B cell (primary cell): ENCODE measurements at regions not wholly inside any gene's neighbourhood (a gene's known extent, or its start where the extent isn't known, plus 50 kb on each side); places are given as distances from the start of the nearest gene placed in this dataset.

Experiments
- ATAC-seq: fragments of 200-7000 bp; cut with Tn5 transposase; one replicate; pipeline ENCODE4 v1.10.0; 2021; ENCODE audit warnings: low read depth, mild to moderate bottlenecking, moderate number of reproducible peaks, moderate library complexity
- CTCF ChIA-PET: fragments of 350-600 bp; sonication (Branson Sonifier 250); formaldehyde crosslinking; loops from one replicate; lab custom pipeline; 2021; ENCODE audit warnings: antibody characterized with exemption, inconsistent platforms; lab: Charles Lee
- POLR2A ChIA-PET: fragments of 350-600 bp; sonication (Branson Sonifier 250); formaldehyde crosslinking; loops from one replicate; lab custom pipeline; 2021; ENCODE audit warnings: antibody characterized with exemption; lab: Charles Lee
- DNase-seq: peaks from one replicate; pipeline ENCODE4 v3.0.0; 2013
- H2AFZ ChIP-seq: 2 replicates; pipeline ENCODE4 v1.6.1; 2012; ENCODE audit warnings: mild to moderate bottlenecking, low read depth, low read length; ENCODE audit not compliant: insufficient read depth, poor library complexity, severe bottlenecking
- H3K27ac ChIP-seq, 2 donors: 1 replicate in 1 of 2; 2 replicates in 1 of 2; pipeline ENCODE4 v1.5.1; 2012 to 2013; ENCODE audit warnings: low read length in 2 of 2, mild to moderate bottlenecking in 2 of 2, moderate library complexity in 1 of 2
- H3K27me3 ChIP-seq, 4 experiments: fragments of 200-600 bp in 1 of 4; sonication (generic) in 1 of 4; replicated peaks in 1 of 4; 1 replicate in 2 of 4; 2 replicates in 2 of 4; pipeline versions ENCODE4 v1.6.1 to v1.7.0; 2013 to 2016; ENCODE audit warnings: low read length in 3 of 4, mild to moderate bottlenecking in 2 of 4, mixed read lengths in 1 of 4, moderate library complexity in 1 of 4; ENCODE audit not compliant: insufficient read depth in 4 of 4, control insufficient read depth in 3 of 4; ENCODE audit errors: control extremely low read depth in 1 of 4
- H3K36me3 ChIP-seq, 2 experiments: replicated peaks in 1 of 2; 1 replicate in 1 of 2; 2 replicates in 1 of 2; pipeline versions ENCODE4 v1.6.1 to v1.7.1; 2013; ENCODE audit warnings: low read length in 1 of 2; ENCODE audit not compliant: insufficient read depth in 2 of 2, control insufficient read depth in 1 of 2; ENCODE audit errors: control extremely low read depth in 1 of 2, extremely low read depth in 1 of 2
- H3K4me1 ChIP-seq, 2 donors: fragments of 200-600 bp in 1 of 2; sonication (generic) in 1 of 2; 1 replicate in 1 of 2; 2 replicates in 1 of 2; pipeline versions ENCODE4 v1.5.1 to v1.6.1; 2013 to 2017; ENCODE audit warnings: low read length in 2 of 2; ENCODE audit not compliant: control insufficient read depth in 2 of 2, insufficient read depth in 2 of 2
- H3K4me2 ChIP-seq: replicated peaks from 2 replicates; pipeline ENCODE3; 2012; ENCODE audit warnings: mild to moderate bottlenecking, low read depth, low read length; ENCODE audit not compliant: poor library complexity, severe bottlenecking
- H3K4me3 ChIP-seq, 5 experiments: fragments of 200-600 bp in 1 of 5; sonication (generic) in 1 of 5; 1 replicate in 3 of 5; 2 replicates in 2 of 5; pipeline versions ENCODE4 v1.5.1 to v1.7.0; 2011 to 2016; ENCODE audit warnings: low read length in 4 of 5, mild to moderate bottlenecking in 4 of 5, low read depth in 2 of 5, control low read depth in 1 of 5, moderate library complexity in 1 of 5; ENCODE audit not compliant: insufficient read depth in 1 of 5; ENCODE audit errors: control extremely low read depth in 1 of 5, extremely low read depth in 1 of 5
- H3K79me2 ChIP-seq: fragments of 200-600 bp; sonication (generic); one replicate; pipeline ENCODE4 v1.6.0; 2016; ENCODE audit warnings: low read length; ENCODE audit not compliant: control insufficient read depth, insufficient read depth
- H3K9ac ChIP-seq: fragments of 200-600 bp; sonication (generic); 2 replicates; pipeline ENCODE4 v1.6.1; 2017; ENCODE audit warnings: mild to moderate bottlenecking, low read length, moderate library complexity
- H3K9me3 ChIP-seq, 3 donors: one replicate each; pipeline versions ENCODE4 v1.6.1 to v1.7.1; 2013; ENCODE audit warnings: low read length in 2 of 3; ENCODE audit not compliant: control insufficient read depth in 2 of 3, insufficient read depth in 1 of 3; ENCODE audit errors: control extremely low read depth in 1 of 3
- H4K20me1 ChIP-seq: 2 replicates; pipeline ENCODE4 v1.6.0; 2012; ENCODE audit warnings: mild to moderate bottlenecking, low read length; ENCODE audit not compliant: insufficient read depth, control insufficient read depth, poor library complexity, severe bottlenecking
- H3K27ac Mint-ChIP-seq: one replicate; pipeline ENCODE4 v1.8.0; 2021; ENCODE audit warnings: mixed read lengths
- H3K27me3 Mint-ChIP-seq: one replicate; pipeline ENCODE4 v1.8.0; 2021; ENCODE audit warnings: mixed read lengths
- H3K4me1 Mint-ChIP-seq: one replicate; pipeline ENCODE4 v1.8.0; 2021; ENCODE audit warnings: mixed read lengths
- H3K4me3 Mint-ChIP-seq: one replicate; pipeline ENCODE4 v1.8.0; 2021; ENCODE audit warnings: mixed read lengths
- H3K9me3 Mint-ChIP-seq: one replicate; pipeline ENCODE4 v1.8.0; 2022; ENCODE audit warnings: mixed read lengths; ENCODE audit not compliant: insufficient read depth
- CTCF ChIP-seq: fragments of 200-600 bp; IDR thresholded peaks from one replicate; pipeline ENCODE4 v1.8.0; 2022; ENCODE audit warnings: antibody characterized with exemption, mild to moderate bottlenecking
- EZH2 ChIP-seq: IDR thresholded peaks from 2 replicates; pipeline ENCODE4 v1.6.1; 2012; ENCODE audit warnings: borderline replicate concordance, low read depth, mild to moderate bottlenecking, moderate library complexity, low read length; ENCODE audit not compliant: insufficient read depth, poor library complexity, severe bottlenecking
- WGBS: methylation state at CpG from one replicate; pipeline ENCODE4 v1.1.5; 2013; ENCODE audit warnings: missing lambda C conversion rate; ENCODE audit not compliant: insufficient coverage; 5-methylcytosine and 5-hydroxymethylcytosine counted together
- intact Hi-C: fragments of 100-400 bp; cut with micrococcal nuclease; formaldehyde crosslinking; loops from one replicate; pipeline ENCODE4 v1.10.0; 2022

DNA sequence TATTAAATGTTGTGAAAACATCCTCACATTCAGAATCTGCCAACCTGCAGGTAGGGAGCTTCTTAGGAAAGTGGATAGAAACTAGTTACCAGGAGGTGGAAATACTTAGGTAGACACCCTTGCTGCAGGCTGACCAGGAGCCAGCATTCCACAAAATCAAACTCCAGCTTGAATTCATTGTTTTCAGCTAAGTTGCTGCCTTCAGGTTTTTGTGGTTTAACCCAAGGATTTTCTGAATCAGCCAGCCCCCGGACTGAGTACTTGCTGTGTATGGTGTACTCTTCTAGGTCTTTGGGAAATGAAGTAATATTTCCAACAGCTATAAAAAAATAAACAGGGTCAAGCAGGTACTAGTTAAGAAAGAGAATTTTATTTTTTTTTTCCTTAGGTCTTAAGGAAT lies 192.1 kb upstream of the CHST9 start:
- no peaks in the 10 kb centered on the region for H3K27me3 ChIP-seq
- H3K9me3 Mint-ChIP-seq = no peaks in the 10 kb centered on the region
- H3K27me3 Mint-ChIP-seq = no peaks in the 10 kb centered on the region
- no peak overlapping the region for H3K4me2 ChIP-seq
- TF ChIP-seq CTCF (no peak), EZH2 (no peak)
- no peak overlapping the region for H3K4me3 ChIP-seq
- H2AFZ ChIP-seq = no peak overlapping the region
- no CpG with 5 or more reads among the region's 1 CpG for WGBS
- no peak for DNase-seq
- no peaks in the 10 kb centered on the region for H3K9me3 ChIP-seq
- POLR2A ChIA-PET = no interaction called here
- intact Hi-C loops = no loop called here
- H3K4me1 ChIP-seq = no peaks in the 10 kb centered on the region
- H4K20me1 ChIP-seq = no peaks in the 10 kb centered on the region
- CTCF ChIA-PET = no interaction called here
- H3K27ac Mint-ChIP-seq = no peak overlapping the region
- no peak for ATAC-seq
- no peak overlapping the region for H3K27ac ChIP-seq
- H3K9ac ChIP-seq = no peak overlapping the region
- no peaks in the 10 kb centered on the region for H3K4me1 Mint-ChIP-seq
- H3K36me3 ChIP-seq = no peaks in the 10 kb centered on the region
- no peaks in the 10 kb centered on the region for H3K79me2 ChIP-seq
- no peak overlapping the region for H3K4me3 Mint-ChIP-seq

GRCh38 chr18:27372386-27372785 lies 187.3 kb upstream of the CHST9 start:
- POLR2A ChIA-PET = no interaction called here
- Histone ChIP-seq H3K4me2 (no peak overlapping the region), H3K27me3 (no peaks in the 10 kb centered on the region), H3K27ac (no peak overlapping the region), H2AFZ (no peak overlapping the region), H3K4me3 (no peak overlapping the region), H3K4me1 (no peaks in the 10 kb centered on the region), H4K20me1 (no peaks in the 10 kb centered on the region), H3K9ac (no peak overlapping the region), H3K36me3 (no peaks in the 10 kb centered on the region), H3K79me2 (no peaks in the 10 kb centered on the region), H3K9me3 (no peaks in the 10 kb centered on the region)
- 33% methylated on average over 1 of the region's 1 CpG for WGBS
- ATAC-seq (no peak), DNase-seq (no peak)
- CTCF ChIA-PET = no interaction called here
- H3K27me3 Mint-ChIP-seq = no peaks in the 10 kb centered on the region
- TF ChIP-seq EZH2 (no peak), CTCF (no peak)
- H3K4me3 Mint-ChIP-seq = no peak overlapping the region
- intact Hi-C loops = no loop called here
- H3K4me1 Mint-ChIP-seq = no peaks in the 10 kb centered on the region
- no peak overlapping the region for H3K27ac Mint-ChIP-seq
- H3K9me3 Mint-ChIP-seq = no peaks in the 10 kb centered on the region
